HG03432 (cell line): ENCODE measurements at regions not wholly inside any gene's neighbourhood (a gene's known extent, or its start where the extent isn't known, plus 50 kb on each side); places are given as distances from the start of the nearest gene placed in this dataset.
"Not testable (repeated sequence)": the region's sequence is repeated elsewhere in the genome, so short reads cannot be mapped to it uniquely, and the experiment has no call there.

Source experiments
- ATAC-seq: cut with Tn5 transposase; IDR thresholded peaks from one replicate; pipeline ENCODE4 v1.9.1; 2021; ENCODE audit warnings: mild to moderate bottlenecking, moderate library complexity; ENCODE audit not compliant: unreplicated experiment

DNA sequence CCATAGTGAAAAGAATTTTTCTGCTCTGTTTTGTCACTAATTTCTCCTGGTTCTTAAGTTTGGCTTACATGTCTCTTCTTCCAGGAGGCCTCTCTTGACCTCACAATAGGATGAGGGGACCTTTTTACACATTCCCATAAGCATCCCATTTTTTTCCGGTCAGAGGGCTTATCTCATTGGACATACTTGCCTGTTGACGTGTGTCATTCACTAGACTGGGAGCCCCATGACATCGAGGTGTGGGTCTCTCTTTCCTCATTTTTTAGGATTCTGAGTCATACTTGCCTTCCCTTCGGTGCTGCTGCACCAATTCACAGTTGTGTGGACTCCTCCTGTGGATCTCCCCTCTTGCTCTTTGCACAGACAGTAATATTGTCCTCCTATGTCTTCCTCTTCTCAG lies 601.8 kb downstream of the GATA3 start:
- no peak for ATAC-seq

DNA sequence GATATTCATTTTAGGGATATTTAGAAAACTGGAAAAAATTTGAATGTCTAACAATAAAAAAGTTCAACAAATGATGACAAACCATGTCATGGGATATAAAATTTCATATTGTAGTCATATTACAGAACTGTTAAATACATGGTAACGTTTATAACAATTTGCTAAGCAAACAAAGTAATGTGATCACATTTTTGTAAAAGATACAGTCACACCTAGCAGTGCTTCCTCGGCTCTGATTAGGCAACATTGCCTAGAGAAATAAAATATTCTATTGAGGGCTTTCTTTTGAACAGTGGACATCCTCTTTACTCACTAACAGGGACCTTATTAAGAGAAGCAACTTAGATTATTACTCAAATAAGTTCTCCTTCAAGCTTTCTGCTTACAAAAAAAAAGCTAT lies 605.5 kb downstream of the GATA3 start:
- ATAC-seq, result no peak

DNA sequence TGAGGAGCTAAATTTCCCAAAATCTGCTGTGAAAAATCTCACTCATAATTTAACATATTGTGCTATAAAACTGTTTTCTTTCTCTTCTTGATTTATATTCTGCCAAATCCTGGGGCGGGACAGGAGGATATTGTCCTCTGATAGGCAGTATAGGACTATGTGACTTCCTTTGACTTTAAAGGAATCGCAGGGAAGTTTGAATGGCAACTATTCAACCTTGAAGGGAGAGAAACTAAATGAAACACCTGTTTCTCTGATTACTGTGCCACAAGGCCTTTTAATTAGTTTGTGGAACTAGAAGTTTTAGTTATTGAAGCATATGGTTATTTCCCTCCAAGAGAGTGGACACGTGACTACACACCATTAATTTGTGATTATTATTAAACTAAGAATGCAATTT lies 607.4 kb downstream of the GATA3 start:
- no peak for ATAC-seq

DNA sequence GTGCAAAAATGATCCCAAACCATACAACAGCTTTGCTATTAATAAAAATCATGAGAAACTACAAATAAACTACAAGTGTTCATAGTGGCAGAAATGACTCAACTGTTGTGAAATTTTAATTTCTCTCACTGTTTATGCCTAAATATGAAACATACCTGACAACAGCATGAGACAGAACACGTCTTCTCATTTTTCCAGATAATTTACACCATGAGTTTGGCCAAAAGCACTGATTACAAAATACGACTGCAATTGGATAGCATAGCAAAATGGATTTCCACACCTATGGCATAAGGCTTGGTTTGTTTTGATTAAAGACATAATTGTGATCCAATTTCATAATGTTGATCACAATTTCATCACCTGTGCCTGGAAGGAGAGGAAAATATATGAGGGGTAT lies 608.6 kb downstream of the GATA3 start:
- no peak for ATAC-seq

DNA sequence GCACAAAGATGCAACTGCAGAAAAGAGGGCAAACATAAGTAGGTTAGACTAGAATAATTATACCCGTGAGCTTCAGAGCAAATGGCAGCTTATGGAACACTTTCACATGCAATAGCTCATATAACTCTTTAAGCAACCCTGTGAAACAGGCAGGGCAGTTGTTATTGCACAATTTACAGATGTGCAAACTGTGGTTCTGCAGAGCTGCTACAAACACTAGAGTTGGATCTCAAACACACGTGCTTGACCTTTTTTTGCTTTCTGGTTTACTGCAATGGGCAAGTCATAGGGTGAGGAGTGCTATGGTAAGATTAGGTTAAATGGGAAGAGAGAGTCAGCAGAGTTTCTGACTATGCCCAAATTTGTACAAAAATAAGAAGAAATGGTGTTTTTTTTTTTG lies 610.8 kb downstream of the GATA3 start:
- ATAC-seq, result no peak

DNA sequence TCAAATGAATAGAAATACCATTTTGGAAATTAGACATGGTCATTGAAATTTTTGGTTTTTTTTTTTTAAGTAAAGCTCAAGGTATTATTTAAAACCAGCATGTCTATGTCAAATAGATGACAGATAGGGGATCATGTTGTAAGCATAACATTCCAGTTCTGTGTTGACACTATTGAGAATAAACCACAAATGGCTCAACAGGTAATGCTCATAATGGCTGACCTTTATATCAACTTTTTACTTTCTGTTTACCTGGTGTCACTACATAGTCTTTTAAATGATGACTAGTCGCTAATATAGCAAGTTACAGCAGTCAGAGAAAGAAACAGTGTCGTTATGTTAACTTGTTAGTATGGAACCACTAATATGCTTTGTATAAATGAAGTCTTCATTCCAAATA lies 616.0 kb downstream of the GATA3 start:
- no peak for ATAC-seq

DNA sequence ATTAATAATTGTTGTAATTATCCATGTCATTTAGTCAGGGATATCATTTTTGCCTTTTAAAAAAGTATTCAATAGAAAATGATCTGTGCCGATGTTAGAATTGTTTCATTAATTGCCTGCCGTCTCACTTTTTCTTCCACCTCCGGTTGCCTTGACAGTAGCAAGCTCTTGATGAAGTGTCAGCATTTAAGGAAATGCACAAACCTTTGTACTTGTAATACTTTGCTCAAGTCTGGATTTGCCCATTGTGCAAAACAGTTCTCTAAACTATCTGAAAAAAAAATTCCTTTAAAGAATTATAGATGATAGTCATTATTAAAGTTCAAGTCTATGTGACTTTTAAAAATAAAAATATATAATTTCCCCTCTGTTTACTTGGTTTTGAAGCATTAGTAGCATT lies 619.7 kb downstream of the GATA3 start:
- ATAC-seq, result no peak

DNA sequence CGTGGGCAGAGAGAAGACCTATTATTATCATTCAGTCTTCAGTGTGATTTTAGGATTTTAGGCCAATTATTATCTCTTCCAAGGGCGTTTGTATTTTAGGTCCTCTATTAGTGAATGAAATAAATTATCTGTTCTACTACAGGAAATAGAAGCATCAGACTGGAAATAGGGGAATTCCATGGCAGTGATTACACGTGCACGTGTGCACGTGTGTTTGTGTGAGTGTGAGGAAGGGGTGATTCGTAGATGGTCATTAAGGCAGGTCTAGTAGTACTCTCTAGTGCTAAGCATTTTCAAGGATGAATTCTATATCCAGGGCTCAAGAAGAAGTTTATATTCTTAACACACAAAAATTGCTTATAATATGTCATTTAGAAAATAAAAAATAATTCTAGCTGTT lies 623.2 kb downstream of the GATA3 start:
- no peak for ATAC-seq

DNA sequence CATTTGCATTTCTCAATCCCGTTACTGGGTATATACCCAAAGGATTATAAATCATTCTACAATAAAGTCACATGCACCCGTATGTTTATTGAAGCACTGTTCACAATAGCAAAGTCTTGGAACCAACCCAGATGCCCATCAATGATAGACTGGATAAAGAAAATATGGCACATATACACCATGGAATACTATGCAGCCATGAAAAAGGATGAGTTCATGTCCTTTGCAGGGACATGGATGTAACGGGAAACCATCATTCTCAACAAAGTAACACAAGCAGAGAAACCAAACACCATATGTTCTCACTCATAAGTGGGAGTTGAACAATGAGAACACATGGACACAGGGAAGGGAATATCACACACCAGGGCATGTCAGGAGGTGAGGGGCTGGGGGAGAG lies 630.4 kb downstream of the GATA3 start:
- ATAC-seq, result not testable (repeated sequence)

DNA sequence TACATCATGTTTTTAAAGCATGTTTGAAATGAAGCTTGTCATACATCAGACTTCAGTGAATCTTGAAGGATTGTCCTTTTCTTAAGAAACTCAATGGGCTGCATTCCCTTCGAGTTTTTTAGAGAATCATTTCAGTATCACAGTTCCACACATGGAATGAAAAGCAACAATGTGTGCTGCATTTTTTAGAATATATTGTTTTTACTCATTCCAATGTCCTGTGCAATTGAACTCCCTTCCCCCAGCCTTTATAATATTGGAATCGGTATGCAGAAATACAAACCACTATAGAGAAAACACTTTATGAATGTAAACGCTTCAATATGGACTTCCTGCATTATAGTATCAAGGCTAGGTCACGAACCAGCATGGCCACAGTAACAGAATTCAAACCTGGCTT lies 634.4 kb downstream of the GATA3 start:
- ATAC-seq, result no peak

DNA sequence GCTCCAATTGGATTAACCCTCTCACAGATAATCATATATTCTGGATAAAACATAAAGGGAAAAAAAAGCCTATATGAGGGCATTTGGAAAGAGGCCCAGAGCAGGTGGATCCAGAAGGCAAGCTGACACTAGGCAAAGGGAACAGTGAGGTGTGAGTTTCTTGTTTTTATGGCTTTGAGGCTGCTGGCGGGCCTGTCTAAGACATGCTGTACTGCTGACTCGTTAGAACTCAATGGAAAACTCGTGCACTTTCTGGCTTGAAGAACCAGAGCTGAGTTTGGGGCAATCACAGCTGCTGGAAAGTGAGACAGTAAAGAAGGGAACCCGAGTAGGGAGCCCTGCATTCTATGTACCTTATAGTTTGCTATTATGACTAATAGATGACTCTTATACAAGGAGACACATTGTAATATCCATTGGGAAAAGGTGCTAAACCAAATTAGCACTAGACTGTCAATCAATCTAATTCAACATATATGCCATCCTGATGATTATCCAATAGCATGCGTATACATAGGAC lies 637.1 kb downstream of the GATA3 start:
- no peak for ATAC-seq

DNA sequence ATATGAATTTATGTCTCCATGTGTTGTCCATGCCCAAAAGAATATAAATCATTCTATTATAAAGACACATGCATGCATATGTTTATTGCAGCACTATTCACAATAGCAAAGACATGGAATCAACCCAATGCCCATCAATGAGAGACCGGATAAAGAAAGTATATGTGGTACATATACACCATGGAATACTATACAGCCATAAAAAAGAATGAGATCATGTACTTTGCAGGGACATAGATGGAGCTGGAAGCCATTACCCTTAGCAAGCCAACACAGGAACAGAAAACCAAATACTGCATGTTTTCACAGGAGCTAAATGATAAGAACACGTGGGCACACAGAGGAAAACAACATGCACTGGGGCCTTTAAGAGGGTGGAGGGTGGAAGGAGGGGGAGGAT lies 639.1 kb downstream of the GATA3 start:
- not testable (repeated sequence) for ATAC-seq

DNA sequence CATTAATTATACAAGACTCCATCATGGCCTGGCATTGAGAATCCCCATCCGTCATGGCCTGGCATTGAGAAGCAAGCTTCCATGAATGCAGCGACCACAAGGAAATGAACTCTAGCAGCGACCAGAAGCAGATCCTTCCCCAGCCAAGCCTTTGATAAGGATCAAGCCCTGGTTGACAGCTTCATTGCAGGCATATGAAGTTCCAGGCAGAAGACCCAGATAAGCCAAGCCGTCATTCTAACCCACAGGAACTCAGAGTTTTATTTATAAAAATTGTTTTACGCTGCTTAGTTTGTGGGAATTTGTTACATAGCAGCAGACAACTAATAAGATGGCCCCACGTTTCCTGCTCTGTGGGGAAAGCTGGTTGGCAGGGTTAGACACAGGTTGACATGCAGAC lies 642.3 kb downstream of the GATA3 start:
- no peak for ATAC-seq

DNA sequence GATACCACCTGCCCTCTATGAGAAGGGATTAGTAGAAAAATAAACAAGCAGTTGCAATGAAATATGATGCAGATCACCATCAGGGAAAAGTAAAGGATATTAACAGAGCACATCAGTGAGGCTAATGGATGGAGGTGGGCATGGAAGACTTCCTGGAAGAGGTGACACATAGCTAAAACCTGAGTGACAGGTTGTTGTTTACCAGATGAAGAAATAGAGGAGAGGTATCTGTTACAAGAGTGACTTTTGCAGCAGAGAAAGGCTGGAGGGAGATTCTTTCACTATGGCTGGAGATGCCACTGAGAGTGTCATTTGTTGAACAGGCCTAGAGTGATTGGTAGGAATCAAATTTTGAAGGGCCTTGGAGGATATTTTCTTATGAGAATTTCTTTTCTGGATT lies 646.2 kb downstream of the GATA3 start:
- ATAC-seq, result no peak

DNA sequence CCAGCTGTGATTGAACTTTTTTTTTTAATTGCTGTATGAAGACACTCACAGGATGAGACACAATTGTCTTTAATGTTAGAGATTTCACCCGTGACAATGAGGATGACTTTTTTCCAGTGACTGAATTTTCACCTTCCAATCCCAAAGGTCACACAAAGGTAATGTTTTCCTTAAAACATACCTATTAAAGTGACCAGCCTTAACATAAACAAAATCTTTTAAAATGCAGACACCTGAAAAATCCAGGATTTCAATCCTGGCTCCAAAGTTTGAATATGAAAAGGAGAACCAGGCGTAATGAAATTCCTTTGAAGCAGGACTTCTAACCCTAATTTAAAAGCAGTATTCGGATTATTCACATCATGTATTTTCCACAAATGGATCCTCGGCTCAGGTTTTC lies 647.7 kb downstream of the GATA3 start:
- ATAC-seq, result no peak

DNA sequence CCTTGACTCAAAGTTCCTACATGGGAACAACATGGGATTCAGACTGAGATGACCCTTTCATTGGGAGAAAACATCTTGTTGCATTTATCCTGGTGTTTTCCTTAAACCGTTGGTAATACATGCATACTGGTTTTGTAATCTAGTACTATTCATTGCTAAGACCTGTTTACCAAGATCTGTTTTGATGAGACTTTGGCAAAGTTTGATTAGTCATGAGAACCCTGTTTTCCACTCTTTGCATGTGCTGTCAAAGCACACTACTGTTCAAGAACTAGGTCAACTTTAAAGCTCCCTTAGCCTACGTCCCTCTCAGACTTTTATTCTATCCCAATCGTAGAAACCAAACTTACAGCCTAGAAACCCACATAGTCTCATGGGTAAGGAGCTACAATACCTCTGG lies 650.9 kb downstream of the GATA3 start:
- ATAC-seq, result no peak

DNA sequence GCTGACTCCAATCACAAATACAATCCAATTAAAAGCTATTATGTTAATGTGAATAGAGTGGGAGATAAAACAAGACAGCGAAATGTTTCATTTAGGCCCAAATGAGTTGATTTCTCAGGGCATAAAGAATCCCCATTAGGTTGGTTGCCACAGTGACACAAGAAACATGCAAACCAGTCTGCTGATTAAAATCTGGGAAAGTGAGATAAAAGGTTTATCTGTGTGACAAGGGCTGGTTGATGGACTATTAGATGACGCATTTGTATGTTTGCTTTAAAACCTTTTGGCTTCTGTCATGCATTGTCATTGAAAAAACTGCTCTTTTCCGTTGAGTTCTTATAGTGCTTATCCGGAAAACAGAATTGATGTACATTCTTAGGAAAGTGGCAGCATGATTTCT lies 658.2 kb downstream of the GATA3 start:
- ATAC-seq, result no peak

DNA sequence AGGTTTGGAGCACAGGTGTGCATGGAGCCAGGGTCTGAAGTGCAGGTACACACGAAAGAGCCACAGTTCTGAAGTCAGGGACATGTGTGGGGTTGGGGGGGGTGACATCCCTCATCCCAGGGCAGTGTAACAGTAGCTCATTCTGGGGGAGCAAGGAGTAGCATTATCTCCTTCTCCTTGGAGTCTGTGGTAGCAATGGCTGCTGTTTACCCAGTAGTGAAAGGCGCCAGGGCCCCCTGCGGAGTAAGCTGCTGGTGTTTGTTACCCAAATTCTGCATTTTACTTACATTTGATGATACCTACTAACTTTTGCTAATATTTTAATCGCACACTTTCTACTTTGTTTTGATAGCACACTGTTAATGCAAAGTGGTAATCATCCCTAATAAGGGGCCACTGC lies 665.5 kb downstream of the GATA3 start:
- no peak for ATAC-seq

DNA sequence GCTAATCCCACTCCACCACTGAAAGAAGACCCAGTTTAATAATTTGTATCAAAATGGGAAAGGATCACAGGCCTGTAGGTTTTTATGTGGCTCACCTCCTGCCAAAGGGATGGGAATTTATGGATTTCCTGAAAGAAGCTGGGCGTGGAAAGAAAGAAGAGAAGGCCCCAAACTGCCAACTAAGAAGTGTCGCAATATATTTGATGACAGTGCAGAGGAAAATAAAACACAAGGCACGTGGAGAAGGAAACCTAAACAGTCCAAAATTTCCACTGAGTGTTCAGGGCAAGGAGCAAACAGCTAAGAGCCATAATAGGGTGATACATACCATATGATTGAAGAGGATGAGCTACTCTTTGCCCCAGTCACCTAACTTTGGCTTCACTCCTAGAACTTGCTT lies 667.2 kb downstream of the GATA3 start:
- ATAC-seq, result no peak

DNA sequence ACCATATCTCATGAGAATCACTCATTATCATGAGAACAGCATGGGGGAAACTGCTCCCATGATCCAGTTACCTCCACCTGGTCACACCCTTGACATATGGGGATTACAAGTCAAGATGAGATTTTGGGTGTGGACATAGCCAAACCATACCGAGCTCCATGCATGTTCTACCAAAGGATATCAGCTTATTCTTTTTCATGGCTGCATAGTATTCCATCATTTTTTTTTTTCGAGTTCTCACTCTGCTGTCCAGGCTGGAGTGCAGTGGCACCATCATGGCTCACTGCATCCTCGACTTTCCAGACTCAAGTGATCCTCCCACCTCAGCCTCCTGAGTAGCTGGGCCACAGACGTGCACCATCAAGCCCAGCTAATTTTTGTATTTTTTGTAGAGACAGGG lies 668.3 kb downstream of the GATA3 start:
- no peak for ATAC-seq

DNA sequence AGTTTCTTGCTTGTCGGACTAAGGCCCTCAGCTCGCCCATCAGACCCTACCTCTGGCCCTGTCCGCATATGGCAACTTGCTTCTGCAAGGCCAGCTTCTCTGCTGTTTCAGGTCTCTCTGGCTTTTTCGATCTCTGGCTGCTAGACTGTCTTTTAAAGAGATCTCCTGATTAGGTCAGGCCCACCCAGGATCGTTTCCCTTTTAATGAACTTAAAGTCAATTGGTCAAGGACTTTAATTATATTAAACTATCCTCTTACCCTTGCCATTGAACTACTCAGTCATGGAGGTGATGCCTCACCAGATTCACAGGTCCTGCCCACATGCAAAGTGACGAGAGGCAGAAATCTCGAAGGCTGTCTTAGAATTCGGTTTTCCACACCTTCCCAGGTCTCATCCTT lies 670.9 kb downstream of the GATA3 start:
- ATAC-seq, result no peak

DNA sequence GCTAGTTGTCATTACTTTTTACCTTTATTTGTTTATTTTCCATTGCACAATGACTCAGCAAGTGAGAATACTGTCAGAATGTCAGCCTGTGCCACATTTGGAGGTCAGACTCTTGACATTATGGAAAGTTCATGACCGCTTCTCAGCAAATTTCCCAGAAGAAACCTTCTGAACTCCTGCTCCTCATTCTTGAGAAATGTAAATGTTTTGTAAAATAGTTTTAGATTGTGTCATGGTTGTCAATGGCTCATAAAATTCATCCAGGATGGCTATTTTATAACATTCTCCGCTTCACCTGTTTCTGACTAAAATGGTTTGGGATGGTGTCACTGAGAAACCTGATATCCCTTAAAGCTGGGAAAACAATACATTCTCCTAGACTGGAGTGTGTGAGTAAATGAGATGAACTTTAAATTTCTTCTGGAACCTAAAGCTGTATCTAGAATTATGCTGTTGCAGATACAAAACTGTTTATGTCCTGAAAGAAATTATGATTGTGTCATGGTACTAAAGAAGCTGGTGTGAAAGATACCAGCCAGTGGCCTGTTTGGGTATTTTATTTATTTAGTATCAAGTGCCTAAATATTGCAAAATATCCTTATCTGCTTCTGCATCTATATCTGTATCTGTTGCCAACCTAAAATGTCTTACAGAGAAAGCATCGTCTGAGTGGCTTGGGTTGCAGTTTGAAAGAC lies 671.7 kb downstream of the GATA3 start:
- no peak for ATAC-seq

DNA sequence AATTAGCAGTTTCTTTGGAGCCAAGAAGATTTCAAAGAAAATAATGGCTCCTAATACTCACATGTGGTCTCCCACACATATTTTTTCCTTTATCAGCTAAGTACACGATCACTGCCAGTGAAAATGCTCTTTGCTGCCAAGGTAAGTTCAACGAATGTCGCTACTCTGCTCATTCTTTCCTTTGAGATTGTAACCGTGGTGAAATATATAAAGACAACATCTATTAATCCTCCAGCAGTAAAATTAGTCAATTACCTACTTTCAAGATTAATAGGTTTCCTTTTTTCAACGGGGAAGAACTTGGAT lies 672.2 kb downstream of the GATA3 start:
- ATAC-seq, result no peak
